AG09309 (cell line): ENCODE measurements at regions not wholly inside any gene's neighbourhood (a gene's known extent, or its start where the extent isn't known, plus 50 kb on each side); places are given as distances from the start of the nearest gene placed in this dataset.

Experiments
- DNase-seq: peaks from one replicate; pipeline ENCODE4 v3.0.0-alpha.2; 2010; ENCODE audit warnings: low read depth
- H3K4me3 ChIP-seq: 2 replicates; pipeline ENCODE4 v1.5.1; 2011; ENCODE audit warnings: mild to moderate bottlenecking, low read depth, low read length, moderate library complexity; ENCODE audit not compliant: control insufficient read depth
- TF ChIP-seq, protein P1 (sequence below): IDR thresholded peaks from 2 replicates; pipeline ENCODE4 v1.5.1; 2011; ENCODE audit warnings: mild to moderate bottlenecking, low read depth, low read length, inconsistent platforms; ENCODE audit not compliant: insufficient read depth, control insufficient read depth; ENCODE audit errors: missing control alignments

GRCh38 chr4:152118819-152119553, 358.2 kb upstream of the GATB start:
- no peak overlapping the region for H3K4me3 ChIP-seq
- DNase-seq: no peak
- TF ChIP-seq, protein P1, sequence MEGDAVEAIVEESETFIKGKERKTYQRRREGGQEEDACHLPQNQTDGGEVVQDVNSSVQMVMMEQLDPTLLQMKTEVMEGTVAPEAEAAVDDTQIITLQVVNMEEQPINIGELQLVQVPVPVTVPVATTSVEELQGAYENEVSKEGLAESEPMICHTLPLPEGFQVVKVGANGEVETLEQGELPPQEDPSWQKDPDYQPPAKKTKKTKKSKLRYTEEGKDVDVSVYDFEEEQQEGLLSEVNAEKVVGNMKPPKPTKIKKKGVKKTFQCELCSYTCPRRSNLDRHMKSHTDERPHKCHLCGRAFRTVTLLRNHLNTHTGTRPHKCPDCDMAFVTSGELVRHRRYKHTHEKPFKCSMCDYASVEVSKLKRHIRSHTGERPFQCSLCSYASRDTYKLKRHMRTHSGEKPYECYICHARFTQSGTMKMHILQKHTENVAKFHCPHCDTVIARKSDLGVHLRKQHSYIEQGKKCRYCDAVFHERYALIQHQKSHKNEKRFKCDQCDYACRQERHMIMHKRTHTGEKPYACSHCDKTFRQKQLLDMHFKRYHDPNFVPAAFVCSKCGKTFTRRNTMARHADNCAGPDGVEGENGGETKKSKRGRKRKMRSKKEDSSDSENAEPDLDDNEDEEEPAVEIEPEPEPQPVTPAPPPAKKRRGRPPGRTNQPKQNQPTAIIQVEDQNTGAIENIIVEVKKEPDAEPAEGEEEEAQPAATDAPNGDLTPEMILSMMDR: no peak

DNA sequence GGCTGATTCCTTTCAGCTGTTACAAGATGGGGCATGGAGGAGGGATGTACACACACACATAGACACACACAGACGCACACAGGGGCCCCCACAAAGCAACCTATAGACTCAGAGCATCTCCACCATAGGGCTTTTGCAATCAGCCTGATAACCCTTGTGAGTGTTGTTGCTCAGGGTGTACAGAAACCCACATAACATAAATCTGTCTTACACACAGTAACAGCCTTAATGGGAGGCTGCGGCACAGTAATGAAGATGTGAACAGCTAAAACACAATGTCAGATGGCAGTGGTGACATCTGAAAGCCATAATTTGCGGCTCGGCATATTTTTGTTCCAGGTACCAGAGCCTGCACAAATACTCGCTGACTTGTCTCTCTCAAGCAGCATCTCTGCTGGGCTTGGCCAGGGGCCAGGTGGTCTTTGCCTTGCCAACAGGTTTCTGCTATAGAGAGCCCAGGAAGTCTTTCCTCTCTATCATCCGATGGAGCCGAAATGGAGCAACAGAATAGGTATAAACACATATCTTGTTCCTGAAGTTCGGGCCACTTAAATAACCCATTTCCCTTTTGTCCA, 357.2 kb upstream of the GATB start:
- H3K4me3 ChIP-seq: no peak overlapping the region
- DNase-seq: no peak
- TF ChIP-seq, protein P1: no peak

DNA sequence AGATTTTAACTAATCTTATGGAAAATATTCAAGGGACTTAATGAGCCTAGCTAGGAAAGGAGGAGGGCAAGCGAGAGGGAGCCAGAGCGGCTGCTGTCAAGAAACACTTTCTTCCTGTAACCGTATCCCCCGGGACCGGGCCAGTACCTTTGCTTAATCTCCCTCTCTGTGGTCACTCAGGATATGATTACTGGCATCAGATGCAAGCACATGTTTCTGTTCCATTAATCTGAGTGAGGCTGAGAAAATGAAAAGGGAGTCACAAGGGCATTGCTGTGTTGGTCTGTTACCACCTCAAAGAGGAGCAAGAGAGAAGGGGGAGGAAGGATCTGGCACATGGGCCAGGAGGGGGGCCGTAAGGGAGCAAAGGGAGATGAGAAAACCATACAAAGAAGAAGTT, 356.7 kb upstream of the GATB start:
- H3K4me3 ChIP-seq: no peak overlapping the region
- TF ChIP-seq, protein P1: no peak
- no peak for DNase-seq

DNA sequence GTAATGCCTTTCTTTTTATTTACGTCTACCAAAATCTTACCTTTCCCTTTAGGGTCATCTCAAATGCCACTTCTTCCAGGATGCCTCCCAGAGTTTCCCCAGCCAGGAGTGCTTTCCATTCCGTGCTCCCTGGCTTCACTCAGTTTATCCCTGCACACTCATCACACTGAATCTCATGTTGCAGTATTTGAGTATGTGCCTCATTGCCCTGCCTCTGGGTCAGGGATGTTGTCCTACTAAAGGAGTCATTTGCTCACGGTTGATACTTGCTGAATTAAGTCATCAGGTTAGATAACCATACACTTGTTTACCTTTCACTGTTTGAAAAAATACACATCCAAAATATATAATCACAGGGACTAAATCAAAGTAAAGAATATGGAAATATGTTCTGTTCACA, 356.2 kb upstream of the GATB start:
- H3K4me3 ChIP-seq: no peak overlapping the region
- TF ChIP-seq, protein P1: no peak
- DNase-seq: no peak

- TF ChIP-seq, protein P1: no peak
- no peak for DNase-seq
- H3K4me3 ChIP-seq: no peak overlapping the region
Observed at GRCh38 chr4:152115794-152116193, 355.0 kb upstream of the GATB start.

GRCh38 chr4:152115118-152115517, 354.3 kb upstream of the GATB start:
- DNase-seq: no peak
- H3K4me3 ChIP-seq: no peak overlapping the region
- TF ChIP-seq, protein P1: no peak
